Fibroblast of lung (primary cell): ENCODE measurements at regions not wholly inside any gene's neighbourhood (a gene's known extent, or its start where the extent isn't known, plus 50 kb on each side); places are given as distances from the start of the nearest gene placed in this dataset.

Experiments
- CTCF ChIP-seq, 2 donors: IDR thresholded peaks in 1 of 2; conservative IDR thresholded peaks in 1 of 2; 1 replicate in 1 of 2; 2 replicates in 1 of 2; pipeline ENCODE4 v1.5.1; 2011 to 2012; ENCODE audit warnings: low read length in 2 of 2, control low read depth in 1 of 2, inconsistent platforms in 1 of 2, low read depth in 1 of 2, mild to moderate bottlenecking in 1 of 2
- EZH2 ChIP-seq: IDR thresholded peaks from 2 replicates; pipeline ENCODE4 v1.5.1; 2012; ENCODE audit warnings: low read length, control low read depth, mild to moderate bottlenecking; ENCODE audit errors: missing control alignments

GRCh38 chr2:180604077-180604476, 376.3 kb upstream of the UBE2E3 start:
- peak; percentile 19 to 20 for TF ChIP-seq CTCF (conservative IDR thresholded peaks at IDR 0.05 in 1 of 2, IDR thresholded peaks at IDR 0.05 in 1 of 2; ENCODE audit: low read depth in 1 of 2, low read length in 2 of 2)
- TF ChIP-seq EZH2: no peak
